NT2/D1 (cell line): ENCODE measurements at regions not wholly inside any gene's neighbourhood (a gene's known extent, or its start where the extent isn't known, plus 50 kb on each side); places are given as distances from the start of the nearest gene placed in this dataset.
A peak's percentile ranks its signal among the peaks of the same experiment; 100 is the strongest.

Source experiments
- DNase-seq: peaks from one replicate; pipeline ENCODE4 v3.0.0-alpha.2; 2011; ENCODE audit warnings: low read depth, low spot score
- H3K27me3 ChIP-seq: 2 replicates; pipeline ENCODE4 v1.6.0; 2011; ENCODE audit warnings: mild to moderate bottlenecking; ENCODE audit not compliant: insufficient read length, insufficient read depth
- H3K36me3 ChIP-seq: 2 replicates; pipeline ENCODE4 v1.6.1; 2011; ENCODE audit warnings: mild to moderate bottlenecking, low read length, mixed read lengths; ENCODE audit not compliant: insufficient read depth, insufficient read length
- H3K4me1 ChIP-seq: 2 replicates; pipeline ENCODE4 v1.5.1; 2011; ENCODE audit not compliant: insufficient read depth, insufficient read length
- H3K4me3 ChIP-seq: 2 replicates; pipeline ENCODE4 v1.5.1; 2011; ENCODE audit warnings: low read depth; ENCODE audit not compliant: insufficient read length
- H3K9ac ChIP-seq: 2 replicates; pipeline ENCODE4 v1.6.0; 2011; ENCODE audit warnings: low read depth; ENCODE audit not compliant: insufficient read length
- H3K9me3 ChIP-seq: 2 replicates; pipeline ENCODE4 v1.5.1; 2011; ENCODE audit warnings: mild to moderate bottlenecking, low read length; ENCODE audit not compliant: insufficient read depth
- SUZ12 ChIP-seq: IDR thresholded peaks from 2 replicates; pipeline ENCODE4 v1.6.1; 2011; ENCODE audit not compliant: insufficient read length, insufficient read depth; ENCODE audit errors: extremely low read depth
- YY1 ChIP-seq: IDR thresholded peaks from 2 replicates; pipeline ENCODE4 v1.6.1; 2011; ENCODE audit not compliant: insufficient read length, insufficient read depth
- ZNF274 ChIP-seq: IDR thresholded peaks from 2 replicates; pipeline ENCODE4 v1.6.1; 2011; ENCODE audit warnings: mild to moderate bottlenecking, low read depth, low read length

DNA sequence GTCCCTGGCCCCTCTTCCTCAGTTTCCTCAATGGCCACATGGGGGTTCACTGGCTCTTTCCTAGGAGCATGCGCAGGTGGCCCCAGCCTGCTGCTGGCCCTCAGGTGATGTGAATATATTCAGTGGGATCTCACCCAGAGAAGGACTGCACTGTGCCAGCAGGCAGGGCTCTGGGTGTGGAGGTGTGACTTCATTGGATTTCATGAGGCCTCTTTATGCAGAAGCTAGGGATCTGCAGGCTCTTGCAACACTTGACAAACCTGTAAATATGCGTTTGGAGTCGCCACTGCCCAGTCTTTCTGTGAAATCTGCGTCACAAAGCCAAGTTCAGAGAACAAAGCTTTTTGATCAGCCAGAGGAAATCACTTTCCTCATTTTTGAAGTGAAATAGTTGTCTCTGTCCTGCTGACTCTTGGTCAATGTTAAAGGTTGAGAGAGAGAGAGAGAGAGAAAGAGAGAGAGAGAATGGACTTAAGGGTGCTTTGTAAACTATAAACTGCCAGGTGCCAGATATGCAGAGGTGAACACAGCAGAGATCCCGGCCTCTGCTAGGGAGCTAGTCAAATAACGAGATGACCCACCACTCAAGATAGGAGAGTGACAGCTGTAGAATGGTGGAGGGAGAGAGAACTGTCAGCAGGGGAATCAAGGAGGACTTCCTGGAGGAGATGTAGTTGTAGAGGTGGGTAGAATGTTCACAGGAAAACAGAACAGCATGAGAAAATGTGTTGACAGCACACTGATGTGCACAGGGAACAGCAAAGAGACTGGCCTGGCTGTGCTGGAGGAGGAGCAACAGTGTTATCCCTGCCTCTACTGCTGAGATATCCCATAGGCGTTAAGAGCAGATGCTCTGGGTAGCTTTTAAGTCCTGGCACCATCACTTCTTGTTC is 167.0 kb upstream of the ZNF618 start:
- H3K36me3 ChIP-seq, result no peaks in the 10 kb centered on the region
- no peak overlapping the region for H3K9ac ChIP-seq
- no peak for TF ChIP-seq YY1
- no peak for TF ChIP-seq SUZ12
- TF ChIP-seq ZNF274, result no peak
- H3K27me3 ChIP-seq, result no peaks in the 10 kb centered on the region
- peak; percentile 30 for DNase-seq
- H3K4me1 ChIP-seq, result peaks cover 4% of the 10 kb centered on the region
- H3K4me3 ChIP-seq, result no peak overlapping the region
- peaks cover 12% of the 10 kb centered on the region; the same call in 1 of the 2 replicates for H3K9me3 ChIP-seq

DNA sequence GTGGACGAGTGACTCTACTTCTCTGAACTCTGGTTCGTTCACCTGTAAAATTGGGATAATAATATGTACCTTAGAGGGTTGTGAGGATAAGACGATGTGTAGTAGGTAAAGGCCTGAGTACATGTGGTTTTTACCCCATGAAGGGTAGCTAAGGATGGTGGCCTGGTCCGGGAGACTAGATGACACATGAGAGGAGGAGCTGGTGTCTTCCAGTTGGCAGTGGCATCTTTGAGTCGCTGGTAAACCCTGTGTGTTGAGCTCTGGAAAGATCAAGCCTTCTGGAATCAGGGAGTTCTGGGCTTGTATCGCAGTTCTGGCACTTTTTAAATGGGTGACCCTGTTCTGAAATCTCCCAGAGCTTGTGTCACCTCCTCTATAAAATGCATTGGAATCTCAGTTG is 166.4 kb upstream of the ZNF618 start:
- Histone ChIP-seq H3K4me1 (peaks cover 4% of the 10 kb centered on the region), H3K9me3 (peaks cover 12% of the 10 kb centered on the region; the same call in 1 of the 2 replicates), H3K9ac (no peak overlapping the region), H3K36me3 (no peaks in the 10 kb centered on the region), H3K27me3 (no peaks in the 10 kb centered on the region), H3K4me3 (no peak overlapping the region)
- DNase-seq, result no peak
- no peak for TF ChIP-seq YY1
- TF ChIP-seq ZNF274, result no peak
- TF ChIP-seq SUZ12, result no peak

DNA sequence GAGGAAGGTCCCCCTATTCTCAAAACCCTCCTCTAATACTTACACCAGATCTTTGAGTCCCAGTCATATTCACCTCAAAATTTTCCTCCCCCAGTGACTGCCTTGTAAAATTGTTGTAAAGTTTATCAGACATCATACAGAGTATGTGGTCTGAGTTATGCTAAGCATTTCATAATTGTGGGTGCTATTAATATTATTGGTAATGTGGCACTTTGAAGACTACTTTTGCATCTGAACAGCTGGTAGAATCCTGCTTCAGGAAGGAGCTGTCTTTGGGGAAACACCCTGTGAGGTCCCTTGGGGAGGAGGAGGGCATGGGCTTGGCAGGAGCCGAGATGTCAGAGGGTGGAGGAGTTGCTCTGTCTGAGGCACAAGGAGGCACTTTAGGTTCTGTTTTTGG is 164.9 kb upstream of the ZNF618 start:
- TF ChIP-seq ZNF274, result no peak
- TF ChIP-seq YY1, result no peak
- no peak for TF ChIP-seq SUZ12
- H3K4me1 ChIP-seq, result peaks cover 4% of the 10 kb centered on the region
- no peak overlapping the region for H3K4me3 ChIP-seq
- no peaks in the 10 kb centered on the region for H3K36me3 ChIP-seq
- peaks cover 12% of the 10 kb centered on the region; the same call in 1 of the 2 replicates for H3K9me3 ChIP-seq
- no peak for DNase-seq
- no peak overlapping the region for H3K9ac ChIP-seq
- H3K27me3 ChIP-seq, result no peaks in the 10 kb centered on the region

DNA sequence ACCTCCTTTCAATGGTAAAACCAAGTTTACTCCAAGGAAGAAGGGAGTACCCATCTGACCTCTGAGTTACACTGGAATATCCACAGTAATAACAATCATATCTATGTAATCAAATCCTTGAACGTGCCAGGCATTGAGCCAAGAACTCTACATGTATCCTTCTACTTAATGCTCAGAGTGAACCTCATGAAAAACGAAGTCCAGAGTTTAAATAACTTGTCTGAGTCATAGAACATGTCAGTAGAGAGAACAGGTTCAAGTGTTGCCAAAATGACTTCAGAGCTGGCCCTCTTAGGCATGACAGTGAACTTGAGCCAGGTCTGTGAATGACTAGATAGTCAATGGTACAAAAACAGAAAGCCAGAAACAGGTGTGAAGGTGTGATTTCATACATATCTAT is 164.1 kb upstream of the ZNF618 start:
- Histone ChIP-seq H3K9ac (no peak overlapping the region), H3K4me1 (peaks cover 4% of the 10 kb centered on the region), H3K27me3 (no peaks in the 10 kb centered on the region), H3K9me3 (peaks cover 16% of the 10 kb centered on the region; the same call in 1 of the 2 replicates), H3K36me3 (no peaks in the 10 kb centered on the region), H3K4me3 (no peak overlapping the region)
- no peak for TF ChIP-seq ZNF274
- TF ChIP-seq YY1, result no peak
- TF ChIP-seq SUZ12, result no peak
- no peak for DNase-seq

DNA sequence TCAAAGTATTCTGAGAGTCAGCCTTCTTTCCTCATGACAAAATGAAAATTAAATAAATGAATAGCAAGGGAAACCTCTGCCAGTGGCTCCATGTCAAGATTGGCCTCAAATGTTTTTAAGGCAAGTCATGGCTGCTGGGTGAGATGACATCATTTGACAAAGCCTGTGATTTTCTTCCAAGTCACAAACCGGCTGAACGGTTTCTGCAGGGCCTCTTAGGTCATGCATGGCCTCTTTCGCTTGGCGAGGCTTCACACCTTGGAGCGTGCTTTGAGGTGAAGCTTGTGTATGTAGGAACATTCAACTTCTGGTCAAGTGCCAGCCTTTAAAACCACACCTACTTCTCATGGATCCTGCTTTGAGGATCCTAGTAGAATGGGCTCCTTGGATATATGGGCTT is 161.0 kb upstream of the ZNF618 start:
- 0 out of 2 replicates have a peak, but pooled peaks cover 5% of the 10 kb centered on the region for H3K9me3 ChIP-seq
- H3K4me3 ChIP-seq, result no peak overlapping the region
- no peaks in the 10 kb centered on the region for H3K4me1 ChIP-seq
- TF ChIP-seq SUZ12 (no peak), YY1 (no peak), ZNF274 (no peak)
- H3K27me3 ChIP-seq, result no peaks in the 10 kb centered on the region
- DNase-seq, result no peak
- H3K9ac ChIP-seq, result no peak overlapping the region
- H3K36me3 ChIP-seq, result no peaks in the 10 kb centered on the region

DNA sequence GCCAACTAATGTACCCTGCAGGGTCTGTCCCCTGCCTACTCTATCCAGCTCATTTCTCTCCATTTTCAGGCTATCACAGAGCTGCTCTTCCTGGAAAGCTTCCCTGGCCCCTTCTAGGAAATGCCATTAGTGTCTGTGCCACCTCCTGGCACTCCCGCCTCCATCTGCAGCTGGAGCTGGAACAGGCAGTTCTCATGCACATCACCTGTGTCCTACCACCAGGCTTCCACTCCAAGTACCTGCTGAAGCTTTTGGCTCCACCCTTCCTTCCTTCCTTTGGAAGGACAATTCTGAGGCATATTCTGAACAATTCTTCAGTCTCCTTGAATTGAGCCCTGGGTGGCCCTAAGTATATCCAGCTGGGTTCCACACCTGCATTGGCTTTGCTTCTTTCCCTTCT is 156.2 kb upstream of the ZNF618 start:
- no peaks in the 10 kb centered on the region for H3K27me3 ChIP-seq
- DNase-seq, result no peak
- H3K9ac ChIP-seq, result no peak overlapping the region
- TF ChIP-seq SUZ12 (no peak), YY1 (no peak), ZNF274 (no peak)
- H3K36me3 ChIP-seq, result no peaks in the 10 kb centered on the region
- no peaks in the 10 kb centered on the region for H3K4me1 ChIP-seq
- no peak overlapping the region for H3K4me3 ChIP-seq
- H3K9me3 ChIP-seq, result 0 out of 2 replicates have a peak, but pooled peaks cover 8% of the 10 kb centered on the region

DNA sequence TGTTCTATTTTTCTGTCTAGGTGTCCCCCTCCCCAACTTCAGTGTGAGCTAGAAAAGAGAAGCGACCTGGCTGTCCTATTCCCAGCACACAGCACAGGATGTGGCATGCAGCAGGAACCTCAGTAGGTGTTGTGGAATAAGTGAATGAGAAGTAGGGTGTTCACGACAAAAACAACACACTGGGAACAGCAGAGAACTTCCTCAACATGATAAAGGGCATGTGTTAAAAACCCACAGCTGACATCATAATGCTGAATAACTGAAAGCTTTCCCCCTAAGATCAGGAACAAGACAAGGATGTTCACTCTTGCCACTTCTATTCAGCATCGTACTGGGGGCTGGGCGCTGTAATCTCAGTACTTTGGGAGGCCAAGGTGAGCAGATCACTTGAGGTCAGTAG is 155.6 kb upstream of the ZNF618 start:
- DNase-seq, result no peak
- TF ChIP-seq SUZ12, result no peak
- TF ChIP-seq YY1, result no peak
- no peak for TF ChIP-seq ZNF274
- Histone ChIP-seq H3K9ac (no peak overlapping the region), H3K27me3 (no peaks in the 10 kb centered on the region), H3K9me3 (0 out of 2 replicates have a peak, but pooled peaks cover 8% of the 10 kb centered on the region), H3K4me3 (no peak overlapping the region), H3K4me1 (no peaks in the 10 kb centered on the region), H3K36me3 (no peaks in the 10 kb centered on the region)

DNA sequence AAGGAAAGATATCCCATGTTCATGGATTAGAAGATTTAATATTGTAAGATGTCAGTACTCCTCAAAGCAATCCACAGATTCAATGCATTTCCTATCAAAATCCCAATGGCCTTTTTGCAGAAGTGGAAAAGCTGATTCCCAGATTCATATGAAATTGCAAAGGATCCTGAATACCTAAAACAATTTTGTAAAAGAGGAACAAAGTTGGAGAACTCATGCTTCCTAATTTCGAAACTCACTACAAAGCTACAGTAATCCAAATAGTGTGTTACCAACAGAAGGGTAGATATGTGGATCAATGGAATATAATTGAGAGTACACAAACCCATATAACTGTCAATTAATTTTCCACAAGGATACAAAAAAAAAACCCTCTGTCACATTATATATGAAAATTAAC is 154.3 kb upstream of the ZNF618 start:
- H3K27me3 ChIP-seq, result no peaks in the 10 kb centered on the region
- H3K9me3 ChIP-seq, result 0 out of 2 replicates have a peak, but pooled peaks cover 3% of the 10 kb centered on the region
- H3K36me3 ChIP-seq, result no peaks in the 10 kb centered on the region
- H3K9ac ChIP-seq, result no peak overlapping the region
- H3K4me3 ChIP-seq, result no peak overlapping the region
- TF ChIP-seq SUZ12 (no peak), ZNF274 (no peak), YY1 (no peak)
- DNase-seq, result no peak
- H3K4me1 ChIP-seq, result no peaks in the 10 kb centered on the region
